B cell (primary cell): ENCODE measurements at regions not wholly inside any gene's neighbourhood (a gene's known extent, or its start where the extent isn't known, plus 50 kb on each side); places are given as distances from the start of the nearest gene placed in this dataset.

ENCODE experiments used
- ATAC-seq: fragments of 200-7000 bp; cut with Tn5 transposase; one replicate; pipeline ENCODE4 v1.10.0; 2021; ENCODE audit warnings: low read depth, mild to moderate bottlenecking, moderate number of reproducible peaks, moderate library complexity
- CTCF ChIA-PET: fragments of 350-600 bp; sonication (Branson Sonifier 250); formaldehyde crosslinking; loops from one replicate; lab custom pipeline; 2021; ENCODE audit warnings: antibody characterized with exemption, inconsistent platforms; lab: Charles Lee
- POLR2A ChIA-PET: fragments of 350-600 bp; sonication (Branson Sonifier 250); formaldehyde crosslinking; loops from one replicate; lab custom pipeline; 2021; ENCODE audit warnings: antibody characterized with exemption; lab: Charles Lee
- DNase-seq: peaks from one replicate; pipeline ENCODE4 v3.0.0; 2013
- H2AFZ ChIP-seq: 2 replicates; pipeline ENCODE4 v1.6.1; 2012; ENCODE audit warnings: mild to moderate bottlenecking, low read depth, low read length; ENCODE audit not compliant: insufficient read depth, poor library complexity, severe bottlenecking
- H3K27ac ChIP-seq, 2 donors: 1 replicate in 1 of 2; 2 replicates in 1 of 2; pipeline ENCODE4 v1.5.1; 2012 to 2013; ENCODE audit warnings: low read length in 2 of 2, mild to moderate bottlenecking in 2 of 2, moderate library complexity in 1 of 2
- H3K27me3 ChIP-seq, 4 experiments: fragments of 200-600 bp in 1 of 4; sonication (generic) in 1 of 4; replicated peaks in 1 of 4; 1 replicate in 2 of 4; 2 replicates in 2 of 4; pipeline versions ENCODE4 v1.6.1 to v1.7.0; 2013 to 2016; ENCODE audit warnings: low read length in 3 of 4, mild to moderate bottlenecking in 2 of 4, mixed read lengths in 1 of 4, moderate library complexity in 1 of 4; ENCODE audit not compliant: insufficient read depth in 4 of 4, control insufficient read depth in 3 of 4; ENCODE audit errors: control extremely low read depth in 1 of 4
- H3K36me3 ChIP-seq, 2 experiments: replicated peaks in 1 of 2; 1 replicate in 1 of 2; 2 replicates in 1 of 2; pipeline versions ENCODE4 v1.6.1 to v1.7.1; 2013; ENCODE audit warnings: low read length in 1 of 2; ENCODE audit not compliant: insufficient read depth in 2 of 2, control insufficient read depth in 1 of 2; ENCODE audit errors: control extremely low read depth in 1 of 2, extremely low read depth in 1 of 2
- H3K4me1 ChIP-seq, 2 donors: fragments of 200-600 bp in 1 of 2; sonication (generic) in 1 of 2; 1 replicate in 1 of 2; 2 replicates in 1 of 2; pipeline versions ENCODE4 v1.5.1 to v1.6.1; 2013 to 2017; ENCODE audit warnings: low read length in 2 of 2; ENCODE audit not compliant: control insufficient read depth in 2 of 2, insufficient read depth in 2 of 2
- H3K4me2 ChIP-seq: replicated peaks from 2 replicates; pipeline ENCODE3; 2012; ENCODE audit warnings: mild to moderate bottlenecking, low read depth, low read length; ENCODE audit not compliant: poor library complexity, severe bottlenecking
- H3K4me3 ChIP-seq, 5 experiments: fragments of 200-600 bp in 1 of 5; sonication (generic) in 1 of 5; 1 replicate in 3 of 5; 2 replicates in 2 of 5; pipeline versions ENCODE4 v1.5.1 to v1.7.0; 2011 to 2016; ENCODE audit warnings: low read length in 4 of 5, mild to moderate bottlenecking in 4 of 5, low read depth in 2 of 5, control low read depth in 1 of 5, moderate library complexity in 1 of 5; ENCODE audit not compliant: insufficient read depth in 1 of 5; ENCODE audit errors: control extremely low read depth in 1 of 5, extremely low read depth in 1 of 5
- H3K79me2 ChIP-seq: fragments of 200-600 bp; sonication (generic); one replicate; pipeline ENCODE4 v1.6.0; 2016; ENCODE audit warnings: low read length; ENCODE audit not compliant: control insufficient read depth, insufficient read depth
- H3K9ac ChIP-seq: fragments of 200-600 bp; sonication (generic); 2 replicates; pipeline ENCODE4 v1.6.1; 2017; ENCODE audit warnings: mild to moderate bottlenecking, low read length, moderate library complexity
- H3K9me3 ChIP-seq, 3 donors: one replicate each; pipeline versions ENCODE4 v1.6.1 to v1.7.1; 2013; ENCODE audit warnings: low read length in 2 of 3; ENCODE audit not compliant: control insufficient read depth in 2 of 3, insufficient read depth in 1 of 3; ENCODE audit errors: control extremely low read depth in 1 of 3
- H4K20me1 ChIP-seq: 2 replicates; pipeline ENCODE4 v1.6.0; 2012; ENCODE audit warnings: mild to moderate bottlenecking, low read length; ENCODE audit not compliant: insufficient read depth, control insufficient read depth, poor library complexity, severe bottlenecking
- H3K27ac Mint-ChIP-seq: one replicate; pipeline ENCODE4 v1.8.0; 2021; ENCODE audit warnings: mixed read lengths
- H3K27me3 Mint-ChIP-seq: one replicate; pipeline ENCODE4 v1.8.0; 2021; ENCODE audit warnings: mixed read lengths
- H3K4me1 Mint-ChIP-seq: one replicate; pipeline ENCODE4 v1.8.0; 2021; ENCODE audit warnings: mixed read lengths
- H3K4me3 Mint-ChIP-seq: one replicate; pipeline ENCODE4 v1.8.0; 2021; ENCODE audit warnings: mixed read lengths
- H3K9me3 Mint-ChIP-seq: one replicate; pipeline ENCODE4 v1.8.0; 2022; ENCODE audit warnings: mixed read lengths; ENCODE audit not compliant: insufficient read depth
- CTCF ChIP-seq: fragments of 200-600 bp; IDR thresholded peaks from one replicate; pipeline ENCODE4 v1.8.0; 2022; ENCODE audit warnings: antibody characterized with exemption, mild to moderate bottlenecking
- EZH2 ChIP-seq: IDR thresholded peaks from 2 replicates; pipeline ENCODE4 v1.6.1; 2012; ENCODE audit warnings: borderline replicate concordance, low read depth, mild to moderate bottlenecking, moderate library complexity, low read length; ENCODE audit not compliant: insufficient read depth, poor library complexity, severe bottlenecking
- WGBS: methylation state at CpG from one replicate; pipeline ENCODE4 v1.1.5; 2013; ENCODE audit warnings: missing lambda C conversion rate; ENCODE audit not compliant: insufficient coverage; 5-methylcytosine and 5-hydroxymethylcytosine counted together
- intact Hi-C: fragments of 100-400 bp; cut with micrococcal nuclease; formaldehyde crosslinking; loops from one replicate; pipeline ENCODE4 v1.10.0; 2022

GRCh38 chr2:128493880-128494279 is 175.2 kb upstream of the HS6ST1 start:
- H3K9ac ChIP-seq, result no peak overlapping the region
- H3K4me1 ChIP-seq, result no peaks in the 10 kb centered on the region
- H4K20me1 ChIP-seq, result no peaks in the 10 kb centered on the region
- H3K4me3 ChIP-seq, result no peak overlapping the region
- Mint-ChIP-seq H3K27me3 (peaks cover 15% of the 10 kb centered on the region), H3K4me1 (no peaks in the 10 kb centered on the region), H3K9me3 (peaks cover 3% of the 10 kb centered on the region), H3K4me3 (no peak overlapping the region), H3K27ac (no peak overlapping the region)
- intact Hi-C loops, result no loop called here
- H3K4me2 ChIP-seq, result no peak overlapping the region
- H3K79me2 ChIP-seq, result no peaks in the 10 kb centered on the region
- peaks cover 0 to 11% (median 0%) of the 10 kb centered on the region in 4 experiments for H3K27me3 ChIP-seq
- ATAC-seq (no peak), DNase-seq (no peak)
- ChIA-PET CTCF (no interaction called here), POLR2A (no interaction called here)
- no peaks in the 10 kb centered on the region for H3K36me3 ChIP-seq
- peaks cover 0 to 16% (median 5%) of the 10 kb centered on the region in 3 donors for H3K9me3 ChIP-seq
- no peak for TF ChIP-seq EZH2
- TF ChIP-seq CTCF, result no peak
- H3K27ac ChIP-seq, result no peak overlapping the region
- H2AFZ ChIP-seq, result no peak overlapping the region
- 95% methylated on average over 15 of the region's 15 CpGs for WGBS

GRCh38 chr2:128494307-128494639 is 175.6 kb upstream of the HS6ST1 start:
- Histone ChIP-seq H3K27ac (no peak overlapping the region), H3K9ac (no peak overlapping the region), H4K20me1 (no peaks in the 10 kb centered on the region), H3K4me1 (no peaks in the 10 kb centered on the region), H3K9me3 (peaks cover 0 to 16% (median 5%) of the 10 kb centered on the region in 3 donors), H3K4me3 (no peak overlapping the region), H3K36me3 (no peaks in the 10 kb centered on the region), H3K79me2 (no peaks in the 10 kb centered on the region), H3K27me3 (peaks cover 0 to 11% (median 0%) of the 10 kb centered on the region in 4 experiments), H2AFZ (no peak overlapping the region), H3K4me2 (no peak overlapping the region)
- ChIA-PET CTCF (no interaction called here), POLR2A (no interaction called here)
- ATAC-seq (no peak), DNase-seq (no peak)
- peaks cover 3% of the 10 kb centered on the region for H3K9me3 Mint-ChIP-seq
- TF ChIP-seq EZH2 (no peak), CTCF (no peak)
- no peak overlapping the region for H3K4me3 Mint-ChIP-seq
- no peak overlapping the region for H3K27ac Mint-ChIP-seq
- WGBS, result 97% methylated on average over 8 of the region's 8 CpGs
- H3K4me1 Mint-ChIP-seq, result no peaks in the 10 kb centered on the region
- intact Hi-C loops, result no loop called here
- H3K27me3 Mint-ChIP-seq, result peaks cover 13% of the 10 kb centered on the region
